K562 (cell line): ENCODE measurements at regions not wholly inside any gene's neighbourhood (a gene's known extent, or its start where the extent isn't known, plus 50 kb on each side); places are given as distances from the start of the nearest gene placed in this dataset.

Experiments
- ATAC-seq: fragments of 200-7000 bp; cut with Tn5 transposase; 3 replicates; pipeline ENCODE4 v1.9.1; 2020; ENCODE audit warnings: moderate library complexity
- BruUV-seq: library from RNA; stranded (reverse); fragments of 400-500 nt; replicated peaks from 2 replicates; lab custom pipeline; 2021; lab: Mats Ljungman, UMichigan
- CTCF ChIA-PET: fragments of 300-600 bp; formaldehyde crosslinking; extraction: SDS; loops from one replicate; lab custom pipeline; 2021; ENCODE audit warnings: low intra/inter-chr PET ratio; lab: Yijun Ruan, JAX
- POLR2A ChIA-PET: fragments of 300-600, 350-650 bp; sonication (Branson Sonifier 250); formaldehyde crosslinking; extraction: SDS; loops from one replicate; lab custom pipeline; 2021; ENCODE audit warnings: antibody characterized with exemption, inconsistent platforms; lab: Yijun Ruan, JAX
- DNase-seq, 4 experiments: peaks; one replicate each; pipeline versions ENCODE4 v3.0.0 to v3.0.0-alpha.2; 2011 to 2018; ENCODE audit warnings: low spot score in 3 of 4, mixed read lengths in 3 of 4; ENCODE audit errors: extremely low read depth in 1 of 4
- FAIRE-seq: peaks from 2 replicates; lab custom pipeline; 2011; peaks lifted over from hg19 to GRCh38; lab: Jason Lieb, UNC
- H2AFZ ChIP-seq: 2 replicates; pipeline ENCODE4 v1.6.0; 2011; ENCODE audit warnings: low read depth, low read length, control low read depth, inconsistent platforms
- H3K27ac ChIP-seq: fragments of 200-600 bp; 3 replicates; pipeline ENCODE4 v1.8.0; 2011; ENCODE audit warnings: low read depth, mild to moderate bottlenecking, control low read depth, inconsistent platforms, low read length, moderate library complexity, mixed read lengths; ENCODE audit errors: extremely low read depth
- H3K27me3 ChIP-seq, 2 experiments: fragments of 300-600 bp in 1 of 2; 2 replicates in 1 of 2; 3 replicates in 1 of 2; pipeline versions ENCODE4 v1.6.0 to v1.8.0; 2011; ENCODE audit warnings: inconsistent platforms in 2 of 2, low read length in 2 of 2, mild to moderate bottlenecking in 1 of 2, mixed read lengths in 1 of 2, moderate library complexity in 1 of 2; ENCODE audit not compliant: control insufficient read depth in 2 of 2, insufficient read depth in 2 of 2
- H3K36me3 ChIP-seq: fragments of 300-600 bp; 3 replicates; pipeline ENCODE4 v1.8.0; 2011; ENCODE audit warnings: mild to moderate bottlenecking, low read length, inconsistent platforms; ENCODE audit not compliant: control insufficient read depth, insufficient read depth
- H3K4me1 ChIP-seq, 2 experiments: fragments of 200-600 bp in 1 of 2; replicated peaks in 1 of 2; 2 replicates in 1 of 2; 3 replicates in 1 of 2; pipeline versions ENCODE4 v1.5.1 to v1.8.0; 2011; ENCODE audit warnings: inconsistent platforms in 2 of 2, low read length in 2 of 2, mild to moderate bottlenecking in 1 of 2, mixed read lengths in 1 of 2, moderate library complexity in 1 of 2; ENCODE audit not compliant: control insufficient read depth in 2 of 2, insufficient read depth in 2 of 2
- H3K4me2 ChIP-seq: 2 replicates; pipeline ENCODE4 v1.6.1; 2011; ENCODE audit warnings: low read length, control low read depth, inconsistent platforms, mixed read lengths; ENCODE audit not compliant: insufficient read depth
- H3K4me3 ChIP-seq: fragments of 200-600 bp; sonication (generic), shearing (Covaris generic); 2 replicates; pipeline ENCODE4 v1.5.1; 2016; ENCODE audit warnings: control low read depth, inconsistent platforms
- H3K79me2 ChIP-seq: fragments of 200-600 bp; 3 replicates; pipeline ENCODE4 v1.8.0; 2011; ENCODE audit warnings: low read length, inconsistent platforms; ENCODE audit not compliant: control insufficient read depth, insufficient read depth
- H3K9ac ChIP-seq, 2 experiments: 2 replicates each; pipeline versions ENCODE4 v1.6.0 to v1.6.1; 2011; ENCODE audit warnings: low read depth in 2 of 2, low read length in 2 of 2, control low read depth in 1 of 2, inconsistent platforms in 1 of 2, mild to moderate bottlenecking in 1 of 2, mixed read lengths in 1 of 2; ENCODE audit not compliant: insufficient read depth in 1 of 2
- H3K9me1 ChIP-seq: one replicate; pipeline ENCODE4 v1.6.0; 2011; ENCODE audit warnings: inconsistent platforms, mild to moderate bottlenecking, low read length, moderate library complexity; ENCODE audit not compliant: control insufficient read depth, insufficient read depth
- H3K9me3 ChIP-seq: replicated peaks from 2 replicates; pipeline ENCODE4 v1.5.1; 2011; ENCODE audit warnings: low read depth, low read length, inconsistent platforms; ENCODE audit not compliant: control insufficient read depth, insufficient read depth
- H4K20me1 ChIP-seq: replicated peaks from 2 replicates; pipeline ENCODE4 v1.6.1; 2011; ENCODE audit warnings: low read length, inconsistent platforms, mixed read lengths; ENCODE audit not compliant: control insufficient read depth, insufficient read depth
- ARID2 ChIP-seq: fragments of 450-650 bp; IDR thresholded peaks from 2 replicates; pipeline ENCODE4 v1.6.1; 2017; ENCODE audit warnings: antibody characterized with exemption, mild to moderate bottlenecking
- COPS2 ChIP-seq: fragments of 450-650 bp; conservative IDR thresholded peaks from 2 replicates; pipeline ENCODE4 v1.6.1; 2016; ENCODE audit warnings: mild to moderate bottlenecking, moderate library complexity
- CREB3 ChIP-seq: fragments of 450-650 bp; conservative IDR thresholded peaks from 2 replicates; pipeline ENCODE4 v1.6.1; 2016; ENCODE audit warnings: missing genetic modification characterization, low read depth, mild to moderate bottlenecking, missing compliant biosample characterization, moderate library complexity
- E2F4 ChIP-seq: sonication (generic); formaldehyde crosslinking; IDR thresholded peaks from 2 replicates; pipeline ENCODE4 v1.8.0; 2022; ENCODE audit warnings: mild to moderate bottlenecking, low read depth, missing genetic modification reagents
- EP400 ChIP-seq: fragments of 450-650 bp; IDR thresholded peaks from 2 replicates; pipeline ENCODE4 v1.6.1; 2017; ENCODE audit warnings: antibody characterized with exemption, mild to moderate bottlenecking, moderate library complexity
- PCBP1 ChIP-seq: fragments of 200-400 bp; formaldehyde crosslinking; IDR thresholded peaks from 2 replicates; pipeline ENCODE4 v1.6.1; 2018; ENCODE audit warnings: mild to moderate bottlenecking, low read depth, low read length; ENCODE audit not compliant: poor library complexity, severe bottlenecking
- TBL1XR1 ChIP-seq, 2 experiments: IDR thresholded peaks; 2 replicates each; pipeline ENCODE4 v1.6.1; 2012; ENCODE audit warnings: improper control_type of control experiment in 2 of 2, low read length in 2 of 2, mild to moderate bottlenecking in 1 of 2
- ZNF609 ChIP-seq: sonication (generic); formaldehyde crosslinking; IDR thresholded peaks from 2 replicates; pipeline ENCODE4 v1.8.1; 2023; ENCODE audit warnings: missing genetic modification reagents, mild to moderate bottlenecking, borderline replicate concordance
- in situ Hi-C: fragments of 300-500 bp; cut with MboI; formaldehyde crosslinking; loops from 4 replicates; pipeline ENCODE4 v1.15.0; 2018; ENCODE audit warnings: inconsistent platforms, mixed read lengths
- intact Hi-C: fragments of 100-400 bp; cut with micrococcal nuclease; formaldehyde crosslinking; loops from 2 replicates; pipeline ENCODE4 v1.14.2; 2022

GRCh38 chr9:108397286-108397685 is 458.5 kb downstream of the ACTL7B start:
- Histone ChIP-seq H3K9ac (no peak overlapping the region), H3K4me2 (no peak overlapping the region), H3K4me3 (no peak overlapping the region), H3K4me1 (no peaks in the 10 kb centered on the region), H3K79me2 (no peaks in the 10 kb centered on the region), H3K9me1 (no peaks in the 10 kb centered on the region), H3K27me3 (0 out of 5 replicates have a peak, but pooled peaks cover 0 to 3% of the 10 kb centered on the region in 2 experiments), H2AFZ (no peak overlapping the region), H3K36me3 (no peaks in the 10 kb centered on the region), H4K20me1 (no peaks in the 10 kb centered on the region), H3K9me3 (0 out of 2 replicates have a peak, but pooled peaks cover 1% of the 10 kb centered on the region), H3K27ac (no peak overlapping the region)
- ATAC-seq = no peak
- no peak for DNase-seq
- intact Hi-C loops (no loop called here), in situ Hi-C loops (no loop called here)
- FAIRE-seq = no peak
- BruUV-seq = no TSS peak
- POLR2A ChIA-PET = no interaction called here
- CTCF ChIA-PET = no interaction called here
- TF ChIP-seq CREB3 (tag) (no peak), COPS2 (no peak), TBL1XR1 (IDR thresholded peaks at IDR 0.05; ENCODE audit: low read length in 2 of 2) (no peak), PCBP1 (no peak)

GRCh38 chr9:108396611-108397010 is 459.2 kb downstream of the ACTL7B start:
- H3K4me2 ChIP-seq = no peak overlapping the region
- no peaks in the 10 kb centered on the region for H3K9me1 ChIP-seq
- no peaks in the 10 kb centered on the region for H3K79me2 ChIP-seq
- no peak for FAIRE-seq
- H3K27me3 ChIP-seq = peaks cover 0 to 3% of the 10 kb centered on the region in 2 experiments; a peak in 1 of 5 replicates
- 0 out of 2 replicates have a peak, but pooled peaks cover 1% of the 10 kb centered on the region for H3K9me3 ChIP-seq
- CTCF ChIA-PET = no interaction called here
- no peak overlapping the region for H3K9ac ChIP-seq
- no peaks in the 10 kb centered on the region for H4K20me1 ChIP-seq
- H2AFZ ChIP-seq = no peak overlapping the region
- no TSS peak for BruUV-seq
- no peak overlapping the region for H3K27ac ChIP-seq
- intact Hi-C loops (no loop called here), in situ Hi-C loops (no loop called here)
- no peak overlapping the region for H3K4me3 ChIP-seq
- no peak for ATAC-seq
- no peak for DNase-seq
- no peaks in the 10 kb centered on the region for H3K4me1 ChIP-seq
- POLR2A ChIA-PET = no interaction called here
- H3K36me3 ChIP-seq = no peaks in the 10 kb centered on the region
- TF ChIP-seq ZNF609 (CRISPR knock-in tag) (no peak), E2F4 (no peak), ARID2 (no peak), EP400 (no peak)
